Left lung (tissue), 4 donors: ENCODE measurements at regions not wholly inside any gene's neighbourhood (a gene's known extent, or its start where the extent isn't known, plus 50 kb on each side); places are given as distances from the start of the nearest gene placed in this dataset.

Experiments
- ATAC-seq: fragments of 200-7000 bp; cut with Tn5 transposase; one replicate; pipeline ENCODE4 v1.9.1; 2020; ENCODE audit warnings: moderate library complexity
- DNase-seq, 4 donors: peaks; one replicate each; pipeline ENCODE4 v3.0.0-alpha.2; 2013 to 2020
- H3K27ac ChIP-seq, 2 donors: fragments of 200-600 bp; sonication (generic) in 1 of 2; one replicate each; pipeline versions ENCODE4 v1.5.0 to v1.8.0; 2020 to 2021
- H3K27me3 ChIP-seq, 2 donors: fragments of 200-600 bp; sonication (generic) in 1 of 2; one replicate each; pipeline versions ENCODE4 v1.5.0 to v1.8.0; 2020 to 2021
- H3K36me3 ChIP-seq, 2 donors: fragments of 200-600 bp; sonication (generic) in 1 of 2; one replicate each; pipeline versions ENCODE4 v1.5.0 to v1.8.0; 2020 to 2021
- H3K4me1 ChIP-seq, 2 donors: fragments of 200-600 bp; one replicate each; pipeline ENCODE4 v1.8.0; 2021
- H3K4me3 ChIP-seq, 2 donors: fragments of 200-600 bp; sonication (generic) in 1 of 2; one replicate each; pipeline versions ENCODE4 v1.5.0 to v1.8.0; 2020 to 2021; ENCODE audit warnings: mild to moderate bottlenecking in 1 of 2
- H3K9me3 ChIP-seq, 2 donors: fragments of 200-600 bp; sonication (generic) in 1 of 2; one replicate each; pipeline versions ENCODE4 v1.5.0 to v1.8.0; 2020 to 2021
- intact Hi-C, 2 donors: fragments of 100-400 bp; cut with DNase I; formaldehyde crosslinking; loops; one replicate each; pipeline versions ENCODE4 v1.11.2 to v1.14.2; 2022
- TF ChIP-seq, protein P1 (sequence below), 2 donors: fragments of 200-600 bp; sonication (generic) in 1 of 2; IDR thresholded peaks; one replicate each; pipeline versions ENCODE4 v1.5.0 to v1.8.0; 2021; ENCODE audit warnings: antibody characterized with exemption in 2 of 2
- donor health status: DM: no; HTN: yes; CAD: no.
- donor health status: DM: no; HTN: no; CAD: no.

DNA sequence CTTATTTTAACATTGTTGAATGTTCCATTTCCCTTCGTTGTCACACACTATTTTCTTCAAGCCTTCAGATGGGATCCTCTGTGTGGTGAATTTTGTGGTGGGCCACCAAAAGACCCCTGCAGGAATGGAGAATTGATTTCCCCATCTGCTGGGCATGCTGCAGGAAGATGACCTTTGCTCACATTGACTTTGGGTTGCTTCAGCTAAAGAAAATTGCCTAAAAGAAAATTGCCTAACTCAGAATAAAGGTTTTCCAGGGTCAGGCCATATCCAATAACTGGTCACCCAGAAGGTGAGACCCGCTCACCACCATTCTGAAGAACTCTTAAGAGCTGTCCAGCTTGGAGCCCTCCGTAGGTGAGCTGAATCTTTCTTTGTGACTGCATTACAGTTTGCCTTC lies 192.5 kb downstream of the CDH7 start:
- Histone ChIP-seq H3K36me3 (no peaks in the 10 kb centered on the region), H3K4me1 (no peaks in the 10 kb centered on the region), H3K27me3 (no peaks in the 10 kb centered on the region), H3K27ac (no peak overlapping the region), H3K4me3 (no peak overlapping the region), H3K9me3 (no peaks in the 10 kb centered on the region)
- intact Hi-C loops = no loop called here
- no peak for ATAC-seq
- TF ChIP-seq, protein P1, sequence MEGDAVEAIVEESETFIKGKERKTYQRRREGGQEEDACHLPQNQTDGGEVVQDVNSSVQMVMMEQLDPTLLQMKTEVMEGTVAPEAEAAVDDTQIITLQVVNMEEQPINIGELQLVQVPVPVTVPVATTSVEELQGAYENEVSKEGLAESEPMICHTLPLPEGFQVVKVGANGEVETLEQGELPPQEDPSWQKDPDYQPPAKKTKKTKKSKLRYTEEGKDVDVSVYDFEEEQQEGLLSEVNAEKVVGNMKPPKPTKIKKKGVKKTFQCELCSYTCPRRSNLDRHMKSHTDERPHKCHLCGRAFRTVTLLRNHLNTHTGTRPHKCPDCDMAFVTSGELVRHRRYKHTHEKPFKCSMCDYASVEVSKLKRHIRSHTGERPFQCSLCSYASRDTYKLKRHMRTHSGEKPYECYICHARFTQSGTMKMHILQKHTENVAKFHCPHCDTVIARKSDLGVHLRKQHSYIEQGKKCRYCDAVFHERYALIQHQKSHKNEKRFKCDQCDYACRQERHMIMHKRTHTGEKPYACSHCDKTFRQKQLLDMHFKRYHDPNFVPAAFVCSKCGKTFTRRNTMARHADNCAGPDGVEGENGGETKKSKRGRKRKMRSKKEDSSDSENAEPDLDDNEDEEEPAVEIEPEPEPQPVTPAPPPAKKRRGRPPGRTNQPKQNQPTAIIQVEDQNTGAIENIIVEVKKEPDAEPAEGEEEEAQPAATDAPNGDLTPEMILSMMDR (IDR thresholded peaks at IDR 0.05) = no peak
- no peak for DNase-seq

DNA sequence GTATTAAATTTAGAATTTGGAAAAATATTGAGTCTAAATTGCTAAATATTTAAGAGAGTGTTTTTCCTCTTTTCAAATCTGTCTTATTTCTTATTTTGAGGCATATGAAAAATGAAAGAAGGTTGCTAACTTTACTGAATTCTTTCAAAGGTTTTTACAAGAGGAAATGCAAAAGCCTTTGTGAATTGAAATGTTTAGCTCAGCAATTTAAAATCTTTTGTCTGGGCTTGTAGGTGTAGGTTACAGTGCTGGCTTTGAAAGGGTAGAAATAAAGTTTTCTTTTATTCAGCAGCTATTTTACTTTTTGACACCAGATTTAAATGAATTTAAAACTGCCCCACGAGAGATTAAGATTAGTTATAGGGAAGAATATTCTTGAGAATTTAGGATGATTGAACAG lies 192.0 kb downstream of the CDH7 start:
- intact Hi-C loops = no loop called here
- Histone ChIP-seq H3K36me3 (no peaks in the 10 kb centered on the region), H3K27ac (no peak overlapping the region), H3K9me3 (no peaks in the 10 kb centered on the region), H3K27me3 (no peaks in the 10 kb centered on the region), H3K4me1 (no peaks in the 10 kb centered on the region), H3K4me3 (no peak overlapping the region)
- TF ChIP-seq, protein P1 (IDR thresholded peaks at IDR 0.05) = no peak
- no peak for DNase-seq
- no peak for ATAC-seq

DNA sequence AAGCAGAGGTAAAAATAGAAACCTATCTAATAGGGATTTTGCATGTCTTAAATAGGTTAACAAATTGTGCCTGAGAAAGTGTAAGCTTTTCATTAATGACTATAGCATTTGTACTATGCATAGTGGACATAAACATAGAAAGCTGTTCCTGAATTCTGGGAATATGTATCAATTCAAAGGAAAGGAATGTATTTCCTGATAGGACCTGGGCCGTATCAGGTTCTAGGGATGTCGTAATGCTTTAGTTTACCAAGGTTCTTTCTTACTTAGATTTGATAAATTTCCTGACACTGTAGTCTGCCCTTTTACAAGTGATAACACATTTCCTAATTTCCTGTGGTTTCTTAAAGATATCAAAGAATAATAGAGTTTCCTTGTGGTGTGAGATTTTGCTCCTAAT lies 191.3 kb downstream of the CDH7 start:
- no peak overlapping the region for H3K4me3 ChIP-seq
- no peaks in the 10 kb centered on the region for H3K9me3 ChIP-seq
- H3K27me3 ChIP-seq = no peaks in the 10 kb centered on the region
- TF ChIP-seq, protein P1 (IDR thresholded peaks at IDR 0.05) = no peak
- no peaks in the 10 kb centered on the region for H3K36me3 ChIP-seq
- no peak overlapping the region for H3K27ac ChIP-seq
- no peak for ATAC-seq
- no peak for DNase-seq
- H3K4me1 ChIP-seq = no peaks in the 10 kb centered on the region
- intact Hi-C loops = no loop called here

DNA sequence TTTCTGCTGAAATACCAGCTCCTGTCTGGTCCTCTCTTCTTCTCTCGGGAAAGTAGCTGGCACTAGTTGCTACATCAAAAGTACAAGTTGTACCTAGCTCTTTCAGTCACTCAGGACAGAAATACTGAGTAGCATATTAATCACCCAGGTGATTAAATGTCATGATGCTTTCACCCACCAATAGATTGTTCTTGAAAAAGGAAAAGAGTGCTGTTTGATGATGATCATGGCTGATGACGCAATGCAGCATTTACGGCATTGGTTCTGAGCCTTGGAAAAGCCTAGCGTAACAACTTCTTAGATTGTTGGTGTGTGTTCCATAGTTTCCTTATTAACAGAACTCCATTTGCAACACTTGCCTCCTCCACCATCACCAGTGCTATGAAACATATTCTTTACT lies 190.7 kb downstream of the CDH7 start:
- intact Hi-C loops = no loop called here
- H3K27ac ChIP-seq = no peak overlapping the region
- no peak for ATAC-seq
- no peaks in the 10 kb centered on the region for H3K36me3 ChIP-seq
- no peaks in the 10 kb centered on the region for H3K9me3 ChIP-seq
- H3K27me3 ChIP-seq = no peaks in the 10 kb centered on the region
- TF ChIP-seq, protein P1 (IDR thresholded peaks at IDR 0.05) = no peak
- no peak for DNase-seq
- no peak overlapping the region for H3K4me3 ChIP-seq
- H3K4me1 ChIP-seq = no peaks in the 10 kb centered on the region
